Posterior vena cava (tissue), 2 donors: ENCODE measurements at regions not wholly inside any gene's neighbourhood (a gene's known extent, or its start where the extent isn't known, plus 50 kb on each side); places are given as distances from the start of the nearest gene placed in this dataset.
"Not testable (repeated sequence)": the region's sequence is repeated elsewhere in the genome, so short reads cannot be mapped to it uniquely, and the experiment has no call there.

ENCODE experiments used
- DNase-seq: peaks from one replicate; pipeline ENCODE4 v3.0.0-alpha.2; 2020; ENCODE audit warnings: low spot score
- intact Hi-C, 2 donors: fragments of 100-400 bp; cut with DNase I; formaldehyde crosslinking; loops; one replicate each; pipeline versions ENCODE4 v1.14.1 to v1.14.2; 2022 to 2023
- donor health status: DM: yes; HTN: yes; CAD: no.
- donor health status: DM: yes; HTN: yes; CAD: no.

- no peak for DNase-seq
- intact Hi-C loops = no loop called here
Observed at GRCh38 chr10:30176776-30177533, 117.6 kb upstream of the JCAD start.

DNA sequence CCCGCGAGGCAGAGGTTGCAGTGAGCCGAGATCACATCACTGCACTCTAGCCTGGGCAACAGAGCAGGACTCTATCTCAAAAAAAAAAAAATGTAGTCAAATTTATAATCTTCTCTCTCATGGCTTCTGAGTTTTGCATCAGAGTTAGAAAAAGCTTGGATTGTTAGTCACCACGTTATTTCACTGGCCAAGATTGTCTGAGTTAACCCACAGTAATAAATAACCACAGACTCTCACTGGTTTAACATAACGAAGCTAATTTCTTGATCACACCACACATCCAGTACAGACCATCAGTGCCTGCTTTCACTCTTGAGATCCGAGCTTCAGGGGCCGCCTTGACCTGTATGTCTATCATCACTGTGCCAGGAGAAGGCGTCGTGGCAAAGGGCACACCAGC lies 116.8 kb upstream of the JCAD start:
- no peak for DNase-seq
- intact Hi-C loops = no loop called here

- DNase-seq = no peak
- intact Hi-C loops = no loop called here
Observed at GRCh38 chr10:30172673-30173072, 113.3 kb upstream of the JCAD start.

DNA sequence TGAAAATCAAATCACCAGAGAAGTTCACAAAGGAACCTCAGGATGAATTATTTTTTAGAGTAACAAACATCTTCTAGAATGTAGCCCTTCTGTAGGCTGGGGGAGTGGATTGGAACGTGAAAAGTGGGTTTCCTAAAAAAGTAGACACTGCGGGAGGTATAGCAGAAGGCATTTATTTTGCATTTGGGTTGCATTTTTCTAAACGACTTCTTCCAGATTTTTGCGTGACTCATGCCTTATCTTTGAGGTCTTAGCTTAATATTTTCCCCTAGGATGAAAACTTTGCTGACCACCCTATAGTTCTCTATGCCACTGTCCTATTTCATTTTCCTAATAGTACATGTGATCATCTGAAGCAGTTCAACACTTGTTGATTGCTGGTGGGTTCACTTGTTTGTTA lies 112.7 kb upstream of the JCAD start:
- intact Hi-C loops = no loop called here
- no peak for DNase-seq

GRCh38 chr10:30171601-30172000 lies 112.2 kb upstream of the JCAD start:
- intact Hi-C loops = no loop called here
- no peak for DNase-seq

DNA sequence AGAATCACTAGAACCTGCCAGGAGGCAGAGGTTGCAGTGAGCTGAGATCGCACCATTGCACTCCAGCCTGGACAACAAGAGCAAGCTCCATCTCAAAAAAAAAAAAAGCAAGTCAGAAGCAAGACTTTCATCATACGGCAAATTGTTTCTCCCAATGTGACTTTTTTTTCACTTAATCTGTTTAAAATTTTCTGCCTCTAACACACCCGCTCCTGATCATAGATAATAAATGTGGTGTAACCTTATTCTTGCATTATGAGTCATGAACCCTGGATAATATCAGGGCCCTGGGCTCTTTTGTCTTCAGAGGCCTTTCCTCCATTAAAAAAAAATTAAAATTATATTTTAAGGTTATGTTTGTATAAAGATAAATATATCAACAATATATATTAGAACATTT lies 111.4 kb upstream of the JCAD start:
- intact Hi-C loops = no loop called here

GRCh38 chr10:30170146-30170545 lies 110.8 kb upstream of the JCAD start:
- intact Hi-C loops = no loop called here
- DNase-seq = no peak

More for the DNA sequence above, 111.4 kb upstream of the JCAD start:
- no peak for DNase-seq

DNA sequence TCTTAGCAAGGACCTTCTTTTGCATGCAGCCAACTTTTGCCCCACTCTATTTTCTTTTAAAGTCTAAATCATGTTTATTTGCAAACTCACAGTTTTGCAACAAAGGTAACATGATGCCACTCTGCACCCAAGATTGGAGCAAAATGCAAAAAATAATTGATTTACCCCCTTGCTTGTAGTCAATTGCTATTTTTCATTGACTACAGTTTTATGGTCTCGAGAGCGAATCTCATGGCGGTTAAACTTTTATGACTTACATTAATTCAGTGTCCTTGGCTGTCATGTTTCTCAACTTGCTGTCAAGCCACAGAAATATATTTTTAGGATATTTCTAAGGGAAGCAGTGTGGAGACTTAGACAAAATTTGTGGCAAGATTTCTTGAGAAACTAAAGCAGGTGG lies 110.0 kb upstream of the JCAD start:
- DNase-seq = no peak
- intact Hi-C loops = no loop called here

DNA sequence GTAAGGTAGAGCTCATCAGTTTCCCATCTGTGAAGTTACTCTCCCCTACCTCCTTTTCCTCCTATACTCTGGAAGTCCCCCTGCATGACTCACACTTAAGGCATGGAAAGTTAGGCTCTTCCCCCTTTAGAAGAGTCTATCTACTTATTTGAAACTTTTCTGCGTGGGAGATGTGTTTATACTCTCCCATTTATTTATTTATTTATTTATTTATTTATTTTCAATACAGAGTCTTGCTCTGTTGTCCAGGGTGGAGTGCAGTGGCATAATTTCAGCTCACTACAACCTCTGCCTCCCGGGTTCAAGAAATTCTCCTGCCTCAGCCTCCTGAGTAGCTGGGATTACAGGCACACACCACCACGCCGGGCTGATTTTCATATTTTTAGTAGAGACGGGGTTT lies 107.5 kb upstream of the JCAD start:
- intact Hi-C loops = no loop called here
- no peak for DNase-seq

DNA sequence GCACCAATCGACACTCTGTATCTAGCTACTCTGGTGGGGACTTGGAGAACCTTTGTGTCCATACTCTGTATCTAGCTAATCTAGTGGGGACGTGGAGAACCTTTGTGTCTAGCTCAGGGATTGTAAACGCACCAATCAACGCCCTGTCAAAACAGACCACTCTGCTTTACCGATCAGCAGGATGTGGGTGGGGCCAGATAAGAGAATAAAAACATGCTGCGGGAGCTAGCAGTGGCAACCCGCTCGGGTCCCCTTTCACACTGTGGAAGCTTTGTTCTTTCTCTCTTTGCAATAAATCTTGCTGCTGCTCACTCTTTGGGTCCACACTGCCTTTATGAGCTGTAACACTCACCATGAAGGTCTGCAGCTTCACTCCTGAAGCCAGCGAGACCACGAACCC lies 104.0 kb upstream of the JCAD start:
- intact Hi-C loops, DNase-seq: not testable (repeated sequence)

- intact Hi-C loops = not testable (repeated sequence)
Observed at GRCh38 chr10:30162796-30163195, 103.4 kb upstream of the JCAD start.

DNA sequence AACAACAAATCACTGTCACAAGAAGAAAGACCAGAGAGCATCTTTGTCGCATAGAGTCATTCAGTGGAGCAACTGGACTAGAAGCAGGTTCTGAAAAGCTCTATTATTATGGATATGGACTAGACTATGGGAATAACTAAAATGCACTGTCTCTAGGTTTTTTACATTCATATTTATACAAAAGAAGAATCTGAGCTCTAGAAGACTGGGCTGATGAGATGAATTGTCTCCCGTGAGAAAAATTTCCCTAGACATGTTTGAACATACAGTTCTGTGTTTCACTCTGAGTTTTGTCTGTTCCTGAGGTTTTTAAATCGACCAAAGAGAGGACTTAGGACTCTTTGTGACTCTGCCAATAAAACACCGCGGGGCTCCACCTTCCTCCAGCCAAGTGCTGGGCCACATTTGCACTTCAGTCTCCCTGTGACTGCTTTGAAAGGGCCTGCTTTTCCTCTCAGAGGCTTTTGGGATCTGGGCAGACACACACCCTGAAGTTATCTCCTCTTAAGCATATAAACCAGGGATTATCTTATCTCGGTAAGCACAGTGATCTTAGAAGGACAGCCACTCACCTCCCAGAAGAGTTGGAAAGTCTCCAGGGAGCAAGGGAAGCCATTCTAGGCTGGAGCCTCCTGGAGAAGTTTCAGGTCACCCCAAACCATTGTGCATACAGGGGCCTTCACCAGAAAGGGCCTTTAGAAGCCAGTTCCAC lies 101.0 kb upstream of the JCAD start:
- intact Hi-C loops = no loop called here
- no peak for DNase-seq

More at GRCh38 chr10:30162796-30163195, 103.4 kb upstream of the JCAD start:
- DNase-seq = not testable (repeated sequence)

DNA sequence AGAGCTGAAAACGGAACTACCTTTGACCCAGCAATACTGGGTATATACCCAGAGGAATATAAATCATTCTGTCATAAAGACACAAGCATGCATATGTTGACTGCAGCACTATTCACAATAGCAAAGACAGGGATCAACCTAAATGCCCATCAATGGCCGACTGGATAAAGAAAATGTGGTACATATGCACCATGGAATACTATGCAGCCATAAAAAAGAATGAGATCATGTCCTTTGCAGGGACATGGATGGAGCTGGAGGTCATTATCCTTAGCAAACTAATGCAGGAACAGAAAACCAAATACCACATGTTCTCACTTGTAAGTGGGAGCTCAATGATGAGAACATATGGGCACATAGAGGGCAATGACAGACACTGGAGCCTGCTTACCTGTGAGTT lies 100.2 kb upstream of the JCAD start:
- intact Hi-C loops, DNase-seq: not testable (repeated sequence)

DNA sequence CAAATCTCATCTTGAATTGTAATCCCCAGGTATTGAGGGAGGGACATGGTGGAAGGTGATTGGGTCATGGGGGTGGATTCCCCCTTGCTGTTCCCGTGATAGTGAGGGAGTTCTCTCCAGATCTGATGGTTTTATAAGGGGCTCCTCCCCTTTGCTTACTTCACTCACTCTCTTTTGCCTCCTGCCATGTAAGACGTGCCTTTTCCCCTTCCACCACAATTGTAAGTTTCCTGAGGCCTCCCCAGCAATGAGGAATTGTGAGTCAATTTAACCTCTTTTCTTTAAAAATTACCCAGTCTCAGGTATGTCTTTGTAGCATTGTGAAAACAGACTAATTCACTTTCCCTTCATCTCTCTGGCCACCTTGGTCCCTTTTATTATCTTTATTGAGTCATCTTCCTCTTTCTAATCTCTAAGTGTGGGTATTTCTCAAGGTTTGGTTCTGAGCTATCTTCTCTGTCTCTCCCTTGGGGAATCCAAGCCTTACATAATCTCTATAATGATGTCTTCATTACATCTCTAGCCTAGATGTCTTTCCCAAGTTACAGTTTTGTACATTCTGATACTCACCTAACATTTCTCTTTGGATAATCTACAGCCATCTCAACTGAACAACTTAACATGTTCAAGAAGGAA lies 99.1 kb upstream of the JCAD start:
- intact Hi-C loops = no loop called here
- DNase-seq = no peak

DNA sequence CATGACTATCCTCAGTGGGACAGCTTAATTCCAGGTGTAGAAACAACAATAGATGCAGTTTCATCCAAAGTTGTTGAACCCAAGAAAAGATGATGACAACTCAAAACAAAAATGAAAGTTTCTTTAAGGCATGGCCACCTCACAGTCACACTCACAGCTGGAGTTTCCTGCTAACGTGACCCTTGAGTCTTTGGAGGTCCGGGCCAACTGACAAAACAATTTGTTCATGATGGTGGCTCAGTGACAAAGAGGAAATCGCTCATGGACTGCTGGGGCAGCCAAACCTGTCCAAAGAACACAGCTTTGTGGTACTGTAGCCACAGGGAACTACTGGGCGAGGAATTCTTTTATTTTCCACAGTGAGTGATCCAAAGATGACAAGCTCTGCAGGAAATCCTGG lies 96.0 kb upstream of the JCAD start:
- no peak for DNase-seq
- intact Hi-C loops = no loop called here

GRCh38 chr10:30154561-30154960 lies 95.2 kb upstream of the JCAD start:
- no peak for DNase-seq
- intact Hi-C loops = no loop called here

DNA sequence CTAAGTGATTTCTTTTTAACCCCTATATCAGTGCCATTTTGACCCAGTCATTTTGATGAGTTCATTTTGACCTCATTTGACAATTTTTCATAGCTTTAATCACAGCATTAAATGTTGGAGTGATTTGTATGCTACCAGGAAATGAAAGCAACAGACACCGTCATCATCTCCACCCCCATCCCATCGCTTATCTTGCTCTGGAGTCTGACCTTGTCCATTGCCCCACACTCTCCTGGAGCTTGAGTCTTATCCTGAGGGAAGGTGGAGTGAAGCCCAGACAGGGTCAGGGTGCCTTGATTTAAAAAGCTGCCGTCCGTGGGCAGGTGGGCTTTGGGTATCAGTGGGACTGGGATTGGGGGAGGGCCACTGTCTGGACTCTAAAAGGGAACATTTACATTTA lies 94.7 kb upstream of the JCAD start:
- intact Hi-C loops = no loop called here
- no peak for DNase-seq

DNA sequence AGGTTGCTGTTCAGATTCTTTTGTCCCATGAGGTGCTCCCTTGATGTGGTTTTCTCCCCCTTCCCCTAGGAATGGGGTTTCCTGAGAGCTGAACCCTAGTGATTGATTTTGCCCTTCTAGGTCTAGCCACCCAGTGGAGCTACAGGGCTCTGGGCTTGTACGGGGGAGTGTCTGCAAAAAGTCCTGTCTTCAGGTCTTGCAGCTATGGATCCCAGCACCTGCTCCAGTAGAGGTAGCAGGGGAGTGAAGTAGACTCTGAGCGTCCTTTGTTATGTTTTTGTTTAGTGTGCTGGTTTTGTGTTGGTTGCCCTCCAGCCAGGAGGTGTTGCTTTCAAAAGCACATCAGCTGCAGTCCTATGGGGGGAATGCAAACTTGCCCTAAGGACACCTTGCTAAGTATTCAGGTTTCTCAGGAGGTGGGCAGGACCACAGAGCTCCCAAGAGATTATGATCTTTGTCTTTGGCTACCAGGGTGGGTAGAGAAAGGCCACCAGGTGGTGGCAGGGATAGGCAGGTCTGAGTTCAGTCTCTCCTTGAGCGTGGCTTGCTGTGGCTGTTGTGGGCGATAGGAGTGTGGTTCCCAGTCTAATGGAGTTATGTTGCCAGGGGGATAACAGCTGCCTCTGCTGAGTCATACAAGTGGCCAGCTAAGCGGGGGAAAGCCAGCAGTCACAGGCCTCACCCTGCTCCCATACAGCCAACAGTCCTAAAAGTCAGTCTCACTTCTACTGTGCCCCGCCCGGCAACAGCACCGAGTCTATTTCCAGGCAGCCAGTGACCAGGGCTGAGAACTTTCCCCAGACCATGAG lies 92.4 kb upstream of the JCAD start:
- intact Hi-C loops = no loop called here
- DNase-seq = peak; percentile 95

DNA sequence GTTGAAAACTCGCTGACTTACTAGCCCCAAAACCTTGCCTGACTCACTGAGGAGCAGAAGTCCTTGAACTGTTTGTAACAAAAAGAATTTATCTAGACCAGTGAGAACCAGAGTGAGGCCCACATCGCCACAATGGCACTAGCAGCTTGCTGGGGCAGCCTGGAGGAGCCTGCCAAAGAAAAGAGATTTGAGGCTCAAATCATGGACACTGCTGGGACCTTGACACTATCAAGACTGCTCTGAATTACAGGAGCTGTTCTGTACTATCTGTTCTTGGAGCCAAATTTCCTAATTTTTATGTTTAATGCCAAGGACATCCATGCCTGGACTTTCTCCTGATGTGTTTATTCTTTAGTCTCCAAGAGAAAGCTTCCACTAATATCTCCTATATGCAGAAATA lies 82.0 kb upstream of the JCAD start:
- intact Hi-C loops = no loop called here
- DNase-seq = no peak
